Activated CD4-positive, CD25-positive, alpha-beta regulatory T cell treated with anti-CD3 and anti-CD28 coated beads, Interleukin-2, amount 50 U/mL, for 16 hours (primary cell): ENCODE measurements at regions not wholly inside any gene's neighbourhood (a gene's known extent, or its start where the extent isn't known, plus 50 kb on each side); places are given as distances from the start of the nearest gene placed in this dataset.

Source experiments
- DNase-seq: peaks from one replicate; pipeline ENCODE4 v3.0.0-alpha.2; 2020; ENCODE audit warnings: low read depth, low spot score

- DNase-seq: no peak
Observed at GRCh38 chr2:42957861-42958301, 165.5 kb upstream of the HAAO start.

DNA sequence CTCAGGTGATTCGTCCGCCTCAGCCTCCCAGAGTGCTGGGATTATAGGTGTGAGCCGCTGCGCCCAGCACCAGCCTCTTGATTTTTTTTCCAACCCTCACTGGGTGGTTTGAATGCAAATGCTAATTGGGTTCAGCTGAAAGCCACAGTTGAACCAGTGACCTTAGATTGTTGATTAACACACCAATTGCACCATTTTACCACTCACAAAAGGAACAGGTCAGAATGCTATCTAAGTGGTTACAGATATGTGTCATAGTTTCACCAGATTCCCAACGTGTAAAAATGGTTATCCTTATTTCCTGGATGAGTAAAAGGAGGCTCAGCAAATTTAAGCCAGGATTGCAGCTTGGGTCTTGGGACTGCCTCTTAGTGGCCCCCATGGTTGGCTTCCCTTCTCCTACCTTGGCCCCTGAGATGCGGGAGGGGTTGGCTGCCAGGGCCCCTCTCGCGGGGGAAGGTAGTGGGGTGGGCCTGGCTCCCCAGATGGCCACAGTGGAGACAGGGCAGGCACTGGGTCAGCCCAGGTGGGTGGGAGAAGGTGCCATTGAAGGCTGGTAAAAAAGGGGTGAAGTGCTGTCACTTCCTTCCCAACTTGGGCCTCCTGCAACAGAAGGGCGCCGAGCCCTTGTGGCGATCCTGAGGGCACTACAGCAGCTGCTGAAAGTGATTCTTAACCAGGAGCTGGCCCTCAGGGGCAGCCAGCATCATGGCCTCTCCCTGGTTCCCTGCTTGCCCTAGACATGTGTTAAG is 164.9 kb upstream of the HAAO start:
- no peak for DNase-seq

DNA sequence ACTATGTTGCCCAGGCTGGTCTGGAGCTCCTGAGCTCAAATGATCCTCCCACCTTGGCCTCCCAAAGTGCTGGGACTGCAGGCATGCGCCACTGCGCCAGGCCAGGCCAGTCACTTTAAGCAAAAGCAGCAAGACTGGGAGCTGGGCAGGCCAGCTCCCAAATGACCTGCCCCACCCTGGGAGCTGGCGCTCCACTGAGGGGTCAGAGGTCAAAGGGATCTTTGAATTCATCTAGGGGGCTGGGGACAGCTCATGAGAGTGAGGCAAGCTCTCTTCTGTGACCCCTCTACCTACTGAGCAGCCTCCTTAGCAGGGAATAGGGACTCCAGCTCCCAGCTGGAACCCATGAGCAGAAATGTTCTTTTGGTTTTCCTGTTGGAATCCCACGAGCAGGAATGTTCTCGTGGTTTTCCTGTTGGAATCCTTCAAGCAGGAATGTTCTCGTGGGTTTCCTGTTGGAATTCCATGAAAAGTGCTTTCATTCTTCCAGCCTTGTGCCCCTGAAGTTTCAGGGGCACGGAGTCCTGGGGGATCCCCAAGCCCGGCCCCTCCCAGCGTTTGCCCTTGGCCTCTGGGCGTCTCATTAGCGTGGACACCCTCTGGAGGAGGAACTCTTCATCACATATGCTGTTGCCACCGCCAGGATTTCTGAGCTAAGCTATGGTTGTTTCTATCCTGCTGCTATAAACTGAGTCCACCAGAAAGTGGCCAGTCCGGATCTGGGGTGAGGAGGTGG is 162.0 kb upstream of the HAAO start:
- DNase-seq: no peak

- no peak for DNase-seq
Observed at GRCh38 chr2:42953216-42953615, 160.8 kb upstream of the HAAO start.

DNA sequence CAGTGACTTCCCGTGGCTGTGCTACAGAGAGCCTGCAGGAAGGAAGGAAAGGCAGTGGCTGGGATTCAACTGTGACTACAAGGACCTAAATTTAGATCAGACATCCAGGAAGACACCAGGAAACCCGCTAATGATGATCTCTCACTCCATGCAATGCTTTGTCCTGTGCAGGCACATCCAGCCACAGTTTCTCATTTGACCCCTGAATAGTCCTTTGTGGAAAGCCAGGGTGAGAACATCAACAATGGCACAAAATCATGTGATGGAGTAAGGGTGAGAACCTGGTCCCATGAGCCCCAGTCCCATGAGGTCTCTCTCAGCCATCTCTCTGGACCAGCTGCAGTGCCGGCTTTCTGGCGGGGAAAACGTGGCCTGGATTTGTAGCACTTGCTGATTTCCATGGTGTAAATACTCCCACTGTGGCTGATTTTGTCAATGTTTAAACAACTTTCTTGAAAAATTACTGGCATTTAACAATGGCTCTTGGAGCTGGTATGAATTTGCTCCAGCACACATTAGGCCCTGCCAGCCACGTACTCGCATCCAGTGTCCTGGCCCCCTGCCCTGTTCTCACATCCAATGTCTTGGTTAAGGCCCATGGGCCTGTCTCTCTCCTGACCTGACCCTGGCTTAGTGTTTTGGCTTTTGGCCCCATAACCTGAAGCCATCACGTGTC is 159.0 kb upstream of the HAAO start:
- DNase-seq: no peak

GRCh38 chr2:42949125-42949524 is 156.7 kb upstream of the HAAO start:
- no peak for DNase-seq

GRCh38 chr2:42947809-42948600 is 155.6 kb upstream of the HAAO start:
- no peak for DNase-seq

GRCh38 chr2:42944779-42945415 is 152.5 kb upstream of the HAAO start:
- DNase-seq: no peak

DNA sequence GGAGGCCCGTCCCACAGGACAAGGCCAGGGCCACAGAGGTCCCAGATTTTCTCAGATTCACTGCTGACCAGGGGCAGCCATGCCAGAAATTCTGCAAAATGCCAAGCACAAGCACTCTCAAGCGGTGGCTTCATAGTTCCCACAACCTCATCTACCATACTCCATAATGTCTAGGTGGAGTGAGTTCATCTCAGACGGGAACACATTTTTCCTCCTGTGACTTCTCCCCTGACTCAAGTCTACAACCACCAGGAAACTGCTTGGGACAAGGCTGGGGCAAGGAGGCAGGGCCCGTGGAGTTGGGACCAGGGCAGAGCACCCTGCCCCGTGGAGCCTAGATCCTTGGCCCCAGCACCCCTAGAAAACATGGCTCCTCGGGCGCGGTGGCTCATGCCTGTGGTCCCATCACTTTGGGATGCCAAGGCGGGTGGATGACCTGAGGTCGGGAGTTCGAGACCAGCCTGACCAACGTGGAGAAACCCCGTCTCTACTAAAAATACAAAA is 150.7 kb upstream of the HAAO start:
- DNase-seq: no peak

GRCh38 chr2:42942214-42942989 is 150.0 kb upstream of the HAAO start:
- DNase-seq: no peak

DNA sequence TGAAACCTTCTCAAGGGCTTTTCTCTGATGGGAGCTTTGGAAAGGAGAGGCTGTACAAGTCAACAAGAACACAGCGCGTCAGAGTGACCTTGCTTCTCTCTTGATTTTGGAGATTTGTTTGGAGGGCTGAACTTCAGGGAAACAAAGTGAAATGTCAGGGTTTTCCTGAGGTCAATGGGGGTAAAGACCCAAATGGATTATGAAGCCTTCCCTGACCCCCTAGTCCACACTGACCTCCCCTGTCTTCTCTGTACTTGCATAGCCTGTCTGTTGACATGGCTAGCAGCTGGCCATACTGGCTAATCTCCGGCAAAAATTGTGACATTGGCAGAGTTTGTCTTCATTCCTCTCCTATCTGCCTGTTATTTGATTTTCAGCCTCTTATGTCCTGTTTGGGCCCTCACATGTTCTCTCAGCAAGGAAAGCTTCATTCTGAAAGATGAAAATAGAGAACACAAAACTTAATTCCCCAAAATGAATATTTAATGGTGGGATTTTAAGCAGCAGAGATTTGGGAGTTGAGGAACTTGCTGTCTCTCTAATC is 149.3 kb upstream of the HAAO start:
- DNase-seq: no peak

- no peak for DNase-seq
Observed at GRCh38 chr2:42939411-42940206, 147.2 kb upstream of the HAAO start.

DNA sequence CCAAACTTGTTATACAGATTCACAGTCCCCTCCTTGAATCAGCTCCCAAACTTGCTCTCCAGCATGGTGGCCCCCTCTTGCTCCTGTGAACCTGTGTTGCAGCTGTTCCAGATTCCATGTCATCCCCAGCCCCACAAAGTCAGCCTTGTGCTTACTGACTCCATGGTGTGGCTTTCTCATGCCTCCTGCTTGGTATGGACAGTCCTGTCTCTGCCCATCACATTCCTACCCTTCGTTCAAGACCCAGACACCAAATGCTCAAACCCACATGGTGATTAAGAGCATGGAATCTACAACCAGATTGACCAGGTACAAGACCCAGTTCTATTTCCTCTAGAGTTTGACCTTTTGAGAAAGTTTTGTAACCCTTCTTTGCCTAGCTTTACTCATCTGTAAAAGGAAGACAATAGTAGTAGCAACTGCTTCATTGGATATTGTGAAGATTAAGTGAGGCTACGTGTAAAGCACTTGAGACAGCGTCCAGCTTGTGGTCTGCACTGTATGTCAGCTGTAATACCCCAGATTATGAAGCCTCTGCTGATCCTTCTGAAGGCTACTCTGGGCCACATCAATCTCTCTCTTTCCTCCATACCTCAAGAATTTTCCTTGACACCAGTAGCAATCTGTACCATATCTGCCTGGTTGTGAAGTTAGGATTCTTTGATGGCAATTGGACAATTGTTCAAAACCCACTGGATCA is 146.4 kb upstream of the HAAO start:
- DNase-seq: no peak

GRCh38 chr2:42937171-42937875 is 144.9 kb upstream of the HAAO start:
- DNase-seq: no peak

- DNase-seq: no peak
Observed at GRCh38 chr2:42935692-42936671, 143.6 kb upstream of the HAAO start.

DNA sequence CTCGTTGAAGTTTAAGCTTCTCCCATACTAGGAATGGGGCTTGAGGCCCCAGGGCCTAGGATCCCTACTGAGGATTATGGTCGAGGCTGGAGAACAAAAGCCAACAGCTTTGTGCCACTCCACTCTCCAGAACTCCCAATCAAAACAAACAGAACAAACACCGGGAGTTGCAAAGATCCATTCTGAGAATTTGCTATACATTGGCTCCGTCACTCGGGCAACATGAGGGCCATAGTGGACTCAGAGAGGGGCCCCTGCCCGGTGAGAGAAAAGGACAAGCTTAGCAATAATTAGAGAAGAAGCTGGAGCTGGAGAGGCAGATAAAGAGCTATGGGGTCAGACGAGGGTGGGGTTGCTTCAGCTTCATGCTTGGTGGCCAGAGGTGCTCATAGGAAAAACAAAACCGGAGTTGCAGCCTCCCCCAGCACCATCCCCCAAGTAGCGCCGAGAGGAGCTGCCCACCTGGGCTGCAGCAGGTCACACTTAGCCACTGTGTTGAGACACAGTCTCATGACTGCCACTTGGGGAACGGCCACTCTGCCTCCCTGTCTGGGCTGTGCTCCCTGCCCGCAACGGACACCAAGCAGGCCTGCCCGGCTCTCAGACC is 142.3 kb upstream of the HAAO start:
- no peak for DNase-seq
